NCI-H2171 (cell line): ENCODE measurements at regions not wholly inside any gene's neighbourhood (a gene's known extent, or its start where the extent isn't known, plus 50 kb on each side); places are given as distances from the start of the nearest gene placed in this dataset.

Experiments used
- DNase-seq: peaks from one replicate; lab custom pipeline; 2025; lab: John Stamatoyannopoulos, UW

- no peak for DNase-seq
Observed at GRCh38 chr21:35338881-35339632, 290.0 kb upstream of the RUNX1 start.

- DNase-seq = no peak
Observed at GRCh38 chr21:35338281-35338680, 289.2 kb upstream of the RUNX1 start.

GRCh38 chr21:35337573-35337972 lies 288.5 kb upstream of the RUNX1 start:
- no peak for DNase-seq

GRCh38 chr21:35336534-35336933 lies 287.4 kb upstream of the RUNX1 start:
- no peak for DNase-seq

- DNase-seq = no peak
Observed at GRCh38 chr21:35335951-35336446, 286.9 kb upstream of the RUNX1 start.

GRCh38 chr21:35333831-35334618 lies 284.9 kb upstream of the RUNX1 start:
- DNase-seq = no peak

GRCh38 chr21:35332841-35333426 lies 283.8 kb upstream of the RUNX1 start:
- no peak for DNase-seq

GRCh38 chr21:35329940-35330660 lies 281.0 kb upstream of the RUNX1 start:
- no peak for DNase-seq

GRCh38 chr21:35328856-35329455 lies 279.9 kb upstream of the RUNX1 start:
- no peak for DNase-seq

GRCh38 chr21:35326677-35327076 lies 277.6 kb upstream of the RUNX1 start:
- DNase-seq = no peak

- DNase-seq = no peak
Observed at GRCh38 chr21:35325953-35326352, 276.9 kb upstream of the RUNX1 start.

- no peak for DNase-seq
Observed at GRCh38 chr21:35324372-35325220, 275.5 kb upstream of the RUNX1 start.

GRCh38 chr21:35323947-35324346 lies 274.8 kb upstream of the RUNX1 start:
- DNase-seq = no peak

GRCh38 chr21:35321322-35322200 lies 272.5 kb upstream of the RUNX1 start:
- DNase-seq = no peak

- no peak for DNase-seq
Observed at GRCh38 chr21:35319684-35320283, 270.7 kb upstream of the RUNX1 start.

- DNase-seq = no peak
Observed at GRCh38 chr21:35316933-35317332, 267.8 kb upstream of the RUNX1 start.

- DNase-seq = no peak
Observed at GRCh38 chr21:35316456-35316855, 267.4 kb upstream of the RUNX1 start.

GRCh38 chr21:35314857-35315582 lies 265.9 kb upstream of the RUNX1 start:
- no peak for DNase-seq

GRCh38 chr21:35311985-35312384 lies 262.9 kb upstream of the RUNX1 start:
- DNase-seq = no peak
